NCI-H748 treated with DMSO at 0.1 percent for 48 hours (cell line): ENCODE measurements at regions not wholly inside any gene's neighbourhood (a gene's known extent, or its start where the extent isn't known, plus 50 kb on each side); places are given as distances from the start of the nearest gene placed in this dataset.

Experiments used
- DNase-seq: peaks from one replicate; lab custom pipeline; 2025; lab: John Stamatoyannopoulos, UW

- no peak for DNase-seq
Observed at GRCh38 chr18:23077493-23078256, 57.6 kb upstream of the CABLES1 start.

- peak; percentile 42 for DNase-seq
Observed at GRCh38 chr18:23085066-23085465, 50.2 kb upstream of the CABLES1 start.
